ENCODE measurements at regions not wholly inside any gene's neighbourhood (a gene's known extent, or its start where the extent isn't known, plus 50 kb on each side); places are given as distances from the start of the nearest gene placed in this dataset.
A peak's percentile ranks its signal among the peaks of the same experiment; 100 is the strongest.

DNA sequence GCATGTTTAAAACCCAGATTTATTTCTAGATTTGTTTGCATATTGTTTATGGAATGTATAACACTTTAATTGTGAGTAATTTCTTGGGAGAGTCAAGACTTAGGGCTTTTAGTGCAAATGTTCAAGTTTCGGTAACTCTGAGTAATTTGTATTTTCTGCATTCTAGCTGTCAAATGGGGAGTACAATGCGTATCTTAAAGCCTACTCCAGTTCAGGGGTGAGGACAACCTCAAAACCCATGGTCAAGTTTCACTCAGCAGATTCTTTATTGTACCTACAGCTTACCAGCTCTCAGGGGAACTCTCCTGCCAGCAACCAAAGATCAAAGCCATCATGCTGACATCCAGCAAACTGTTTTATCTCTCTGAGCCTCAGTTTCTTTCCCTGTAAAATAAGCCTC is 458.6 kb upstream of the JARID2 start (continued):
- TF ChIP-seq ZNF114 (CRISPR knock-in tag; IDR thresholded peaks at IDR 0.05) (no peak), STAT1 (IDR thresholded peaks at IDR 0.05; ENCODE audit: unreplicated experiment) (no peak), ZNF331 (CRISPR knock-in tag; IDR thresholded peaks at IDR 0.05; ENCODE audit: low read depth) (no peak), POLR2AphosphoS5 (IDR thresholded peaks at IDR 0.05; ENCODE audit: low read depth) (no peak)
- TF ChIP-seq, protein P1, sequence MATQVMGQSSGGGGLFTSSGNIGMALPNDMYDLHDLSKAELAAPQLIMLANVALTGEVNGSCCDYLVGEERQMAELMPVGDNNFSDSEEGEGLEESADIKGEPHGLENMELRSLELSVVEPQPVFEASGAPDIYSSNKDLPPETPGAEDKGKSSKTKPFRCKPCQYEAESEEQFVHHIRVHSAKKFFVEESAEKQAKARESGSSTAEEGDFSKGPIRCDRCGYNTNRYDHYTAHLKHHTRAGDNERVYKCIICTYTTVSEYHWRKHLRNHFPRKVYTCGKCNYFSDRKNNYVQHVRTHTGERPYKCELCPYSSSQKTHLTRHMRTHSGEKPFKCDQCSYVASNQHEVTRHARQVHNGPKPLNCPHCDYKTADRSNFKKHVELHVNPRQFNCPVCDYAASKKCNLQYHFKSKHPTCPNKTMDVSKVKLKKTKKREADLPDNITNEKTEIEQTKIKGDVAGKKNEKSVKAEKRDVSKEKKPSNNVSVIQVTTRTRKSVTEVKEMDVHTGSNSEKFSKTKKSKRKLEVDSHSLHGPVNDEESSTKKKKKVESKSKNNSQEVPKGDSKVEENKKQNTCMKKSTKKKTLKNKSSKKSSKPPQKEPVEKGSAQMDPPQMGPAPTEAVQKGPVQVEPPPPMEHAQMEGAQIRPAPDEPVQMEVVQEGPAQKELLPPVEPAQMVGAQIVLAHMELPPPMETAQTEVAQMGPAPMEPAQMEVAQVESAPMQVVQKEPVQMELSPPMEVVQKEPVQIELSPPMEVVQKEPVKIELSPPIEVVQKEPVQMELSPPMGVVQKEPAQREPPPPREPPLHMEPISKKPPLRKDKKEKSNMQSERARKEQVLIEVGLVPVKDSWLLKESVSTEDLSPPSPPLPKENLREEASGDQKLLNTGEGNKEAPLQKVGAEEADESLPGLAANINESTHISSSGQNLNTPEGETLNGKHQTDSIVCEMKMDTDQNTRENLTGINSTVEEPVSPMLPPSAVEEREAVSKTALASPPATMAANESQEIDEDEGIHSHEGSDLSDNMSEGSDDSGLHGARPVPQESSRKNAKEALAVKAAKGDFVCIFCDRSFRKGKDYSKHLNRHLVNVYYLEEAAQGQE (IDR thresholded peaks at IDR 0.05; ENCODE audit: unreplicated experiment): no peak

DNA sequence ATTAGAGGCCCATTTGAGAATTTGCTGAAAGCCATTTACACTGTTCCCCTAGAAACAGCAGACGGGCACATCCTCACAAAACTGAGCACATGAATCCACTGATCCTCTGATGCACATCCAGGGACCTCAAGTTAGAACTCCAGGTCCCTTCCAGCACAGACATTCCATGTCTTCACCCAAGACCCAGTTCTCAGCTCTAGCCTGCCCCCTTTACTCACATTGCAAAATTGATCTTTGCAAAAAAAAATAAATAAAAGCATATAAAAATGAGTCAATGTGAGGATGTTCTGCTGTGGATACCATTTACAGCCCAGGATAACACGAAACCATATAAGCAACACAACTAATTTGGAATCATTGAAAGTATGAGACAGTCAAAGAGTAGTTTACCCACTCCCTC is 458.2 kb upstream of the JARID2 start:
- no peak overlapping the region for H3K27ac ChIP-seq (ENCODE audit: low read depth)
- peaks cover 16% of the 10 kb centered on the region for H3K27me3 Mint-ChIP-seq (ENCODE audit: insufficient read depth, low read depth, poor library complexity)
- H4K20me1 ChIP-seq (replicated peaks; ENCODE audit: insufficient read depth): no peaks in the 10 kb centered on the region
- H3K79me2 ChIP-seq (replicated peaks; ENCODE audit: insufficient read depth): no peaks in the 10 kb centered on the region
- TF ChIP-seq, protein P2, sequence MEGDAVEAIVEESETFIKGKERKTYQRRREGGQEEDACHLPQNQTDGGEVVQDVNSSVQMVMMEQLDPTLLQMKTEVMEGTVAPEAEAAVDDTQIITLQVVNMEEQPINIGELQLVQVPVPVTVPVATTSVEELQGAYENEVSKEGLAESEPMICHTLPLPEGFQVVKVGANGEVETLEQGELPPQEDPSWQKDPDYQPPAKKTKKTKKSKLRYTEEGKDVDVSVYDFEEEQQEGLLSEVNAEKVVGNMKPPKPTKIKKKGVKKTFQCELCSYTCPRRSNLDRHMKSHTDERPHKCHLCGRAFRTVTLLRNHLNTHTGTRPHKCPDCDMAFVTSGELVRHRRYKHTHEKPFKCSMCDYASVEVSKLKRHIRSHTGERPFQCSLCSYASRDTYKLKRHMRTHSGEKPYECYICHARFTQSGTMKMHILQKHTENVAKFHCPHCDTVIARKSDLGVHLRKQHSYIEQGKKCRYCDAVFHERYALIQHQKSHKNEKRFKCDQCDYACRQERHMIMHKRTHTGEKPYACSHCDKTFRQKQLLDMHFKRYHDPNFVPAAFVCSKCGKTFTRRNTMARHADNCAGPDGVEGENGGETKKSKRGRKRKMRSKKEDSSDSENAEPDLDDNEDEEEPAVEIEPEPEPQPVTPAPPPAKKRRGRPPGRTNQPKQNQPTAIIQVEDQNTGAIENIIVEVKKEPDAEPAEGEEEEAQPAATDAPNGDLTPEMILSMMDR (conservative IDR thresholded peaks at IDR 0.05; ENCODE audit: low read depth in 2 of 2): peak; percentile 15 to 23; a peak in 1 of 4 replicates
- TF ChIP-seq, protein P3, sequence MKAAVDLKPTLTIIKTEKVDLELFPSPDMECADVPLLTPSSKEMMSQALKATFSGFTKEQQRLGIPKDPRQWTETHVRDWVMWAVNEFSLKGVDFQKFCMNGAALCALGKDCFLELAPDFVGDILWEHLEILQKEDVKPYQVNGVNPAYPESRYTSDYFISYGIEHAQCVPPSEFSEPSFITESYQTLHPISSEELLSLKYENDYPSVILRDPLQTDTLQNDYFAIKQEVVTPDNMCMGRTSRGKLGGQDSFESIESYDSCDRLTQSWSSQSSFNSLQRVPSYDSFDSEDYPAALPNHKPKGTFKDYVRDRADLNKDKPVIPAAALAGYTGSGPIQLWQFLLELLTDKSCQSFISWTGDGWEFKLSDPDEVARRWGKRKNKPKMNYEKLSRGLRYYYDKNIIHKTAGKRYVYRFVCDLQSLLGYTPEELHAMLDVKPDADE (IDR thresholded peaks at IDR 0.05): no peak
- H3K9me2 ChIP-seq (ENCODE audit: insufficient read depth): no peaks in the 10 kb centered on the region
- DNase-seq (ENCODE audit: low spot score) (no peak), ATAC-seq (no peak)
- peaks cover 41% of the 10 kb centered on the region for H3K4me1 ChIP-seq (ENCODE audit: insufficient read depth)
- no peaks in the 10 kb centered on the region for H3K27me3 ChIP-seq (ENCODE audit: insufficient read depth)
- H3F3A ChIP-seq (replicated peaks; ENCODE audit: low read depth): peaks cover 10% of the 10 kb centered on the region; the same call in 1 of the 2 replicates
- H3K4me1 Mint-ChIP-seq: peaks cover 70% of the 10 kb centered on the region
- H3K36me3 ChIP-seq (ENCODE audit: insufficient read depth): no peaks in the 10 kb centered on the region
- no peak overlapping the region for H3K4me3 ChIP-seq
- peaks cover 9% of the 10 kb centered on the region; the same call in 1 of the 3 replicates for H3K9me3 Mint-ChIP-seq
- H2AFZ ChIP-seq: no peak overlapping the region
- H3K4me2 ChIP-seq: no peak overlapping the region
- H3K36me3 Mint-ChIP-seq (ENCODE audit: low read depth): peaks cover 6% of the 10 kb centered on the region
- H3K4me3 Mint-ChIP-seq: no peak overlapping the region
- H3K27ac Mint-ChIP-seq: no peak overlapping the region

DNA sequence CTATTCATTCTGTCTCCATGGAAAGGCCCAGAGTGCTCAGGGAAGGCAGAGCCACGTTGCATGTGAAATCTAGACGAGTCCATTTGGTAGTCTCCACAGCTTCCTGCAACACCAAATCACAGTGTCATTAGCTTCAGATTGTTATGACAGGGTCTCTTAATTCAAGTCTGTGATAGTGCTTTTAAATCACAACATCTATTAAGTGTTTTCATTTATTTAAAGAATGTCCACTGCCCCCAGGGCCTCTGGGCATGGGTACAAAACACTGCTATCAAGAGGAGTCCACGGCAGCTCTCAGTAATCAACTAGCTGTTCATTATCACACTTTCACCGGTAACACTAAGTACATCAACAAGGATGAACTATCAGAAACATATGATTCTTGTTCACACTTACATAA is 455.9 kb upstream of the JARID2 start:
- H3K9me2 ChIP-seq (ENCODE audit: insufficient read depth): peaks cover 5% of the 10 kb centered on the region; the same call in 1 of the 2 replicates
- Mint-ChIP-seq H3K27ac (peak overlapping the region; percentile 25), H3K9me3 (peaks cover 3% of the 10 kb centered on the region; the same call in 1 of the 3 replicates), H3K4me1 (peaks cover 55% of the 10 kb centered on the region), H3K4me3 (no peak overlapping the region), H3K27me3 (ENCODE audit: insufficient read depth, low read depth, poor library complexity) (peaks cover 11% of the 10 kb centered on the region), H3K36me3 (ENCODE audit: low read depth) (no peaks in the 10 kb centered on the region)
- H3K36me3 ChIP-seq (ENCODE audit: insufficient read depth): no peaks in the 10 kb centered on the region
- H4K20me1 ChIP-seq (replicated peaks; ENCODE audit: insufficient read depth): no peaks in the 10 kb centered on the region
- ATAC-seq: no peak
- no peak overlapping the region for H3K4me3 ChIP-seq
- no peak overlapping the region for H3K4me2 ChIP-seq
- DNase-seq (ENCODE audit: low spot score): no peak
- H3K4me1 ChIP-seq (ENCODE audit: insufficient read depth): peaks cover 34% of the 10 kb centered on the region
- H3K27me3 ChIP-seq (ENCODE audit: insufficient read depth): no peaks in the 10 kb centered on the region
- no peaks in the 10 kb centered on the region for H3K79me2 ChIP-seq (replicated peaks; ENCODE audit: insufficient read depth)
- H2AFZ ChIP-seq: no peak overlapping the region
- H3K27ac ChIP-seq (ENCODE audit: low read depth): peak overlapping the region; percentile 87; the same call in 1 of the 2 replicates
- H3F3A ChIP-seq (replicated peaks; ENCODE audit: low read depth): 0 out of 2 replicates have a peak, but pooled peaks cover 4% of the 10 kb centered on the region
- TF ChIP-seq EZH2phosphoT487 (IDR thresholded peaks at IDR 0.05; ENCODE audit: unreplicated experiment) (no peak), JUNB (IDR thresholded peaks at IDR 0.05; ENCODE audit: unreplicated experiment) (no peak), ZNF331 (CRISPR knock-in tag; IDR thresholded peaks at IDR 0.05; ENCODE audit: low read depth) (no peak), STAT1 (IDR thresholded peaks at IDR 0.05; ENCODE audit: unreplicated experiment) (no peak), ZNF114 (CRISPR knock-in tag; IDR thresholded peaks at IDR 0.05) (no peak), POLR2AphosphoS5 (IDR thresholded peaks at IDR 0.05; ENCODE audit: low read depth) (no peak)
- TF ChIP-seq, protein P1 (IDR thresholded peaks at IDR 0.05; ENCODE audit: unreplicated experiment): no peak
